ENCODE measurements at regions not wholly inside any gene's neighbourhood (a gene's known extent, or its start where the extent isn't known, plus 50 kb on each side); places are given as distances from the start of the nearest gene placed in this dataset.
A peak's percentile ranks its signal among the peaks of the same experiment; 100 is the strongest.

DNA sequence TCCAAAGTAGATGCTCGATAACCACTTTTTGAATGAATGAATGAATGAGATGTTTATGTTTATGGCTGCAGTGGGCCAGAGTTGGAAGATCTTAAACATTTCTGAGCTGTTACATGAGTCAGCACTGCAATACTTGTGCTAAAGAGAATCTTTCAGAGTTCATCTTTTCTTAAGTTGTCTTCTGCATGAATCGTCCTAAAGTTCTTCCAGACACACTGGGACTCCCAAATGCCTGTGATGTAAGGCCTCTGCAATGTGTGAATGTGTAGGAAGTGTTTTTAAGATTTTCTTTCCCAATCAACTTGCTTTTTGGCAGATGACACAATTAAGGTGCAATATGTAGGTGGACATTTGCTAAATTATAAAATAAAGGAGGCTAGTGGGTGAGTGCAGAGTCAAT is 50.3 kb upstream of the TRIM9 start:
- DNase-seq (ENCODE audit: low read depth): no peak

DNA sequence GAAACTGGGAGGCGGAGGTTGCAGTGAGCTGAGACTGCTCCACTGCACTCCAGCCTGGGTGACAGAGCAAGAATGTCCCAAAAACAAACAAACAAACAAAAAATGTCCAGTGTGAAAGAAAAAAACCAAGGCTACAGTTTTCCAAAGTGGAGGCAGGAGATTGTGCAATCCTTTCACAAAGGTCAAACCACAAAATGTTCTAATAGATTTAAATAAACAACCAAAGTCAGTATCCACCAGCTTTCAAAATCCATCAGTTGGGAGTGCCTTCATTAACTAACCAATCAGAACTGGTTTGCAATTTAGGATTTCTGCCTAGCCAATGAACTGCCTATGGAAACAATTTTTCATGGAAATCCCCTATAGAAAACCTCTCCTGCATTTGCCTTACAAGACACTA is 52.3 kb upstream of the TRIM9 start:
- DNase-seq (ENCODE audit: low read depth): peak; percentile 74

DNA sequence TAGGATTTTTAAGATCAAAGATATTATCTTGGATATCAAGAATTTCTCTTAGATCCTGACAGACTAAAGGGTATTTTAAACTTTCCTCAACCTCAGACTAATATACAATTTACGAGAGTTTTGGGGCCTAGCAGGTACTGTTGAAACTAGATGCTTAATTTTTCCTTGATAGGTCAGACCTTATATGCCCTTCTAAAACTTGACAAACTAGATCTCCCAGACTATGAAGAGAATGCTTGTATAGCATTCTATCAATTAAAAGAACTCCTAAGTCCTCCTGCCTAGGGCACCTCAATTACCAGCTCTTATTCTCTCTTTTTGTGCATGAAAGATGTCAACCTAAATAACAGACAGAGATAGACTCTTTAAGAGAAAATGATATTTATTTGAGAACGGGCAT is 60.4 kb upstream of the TRIM9 start:
- DNase-seq (ENCODE audit: low read depth): no peak

DNA sequence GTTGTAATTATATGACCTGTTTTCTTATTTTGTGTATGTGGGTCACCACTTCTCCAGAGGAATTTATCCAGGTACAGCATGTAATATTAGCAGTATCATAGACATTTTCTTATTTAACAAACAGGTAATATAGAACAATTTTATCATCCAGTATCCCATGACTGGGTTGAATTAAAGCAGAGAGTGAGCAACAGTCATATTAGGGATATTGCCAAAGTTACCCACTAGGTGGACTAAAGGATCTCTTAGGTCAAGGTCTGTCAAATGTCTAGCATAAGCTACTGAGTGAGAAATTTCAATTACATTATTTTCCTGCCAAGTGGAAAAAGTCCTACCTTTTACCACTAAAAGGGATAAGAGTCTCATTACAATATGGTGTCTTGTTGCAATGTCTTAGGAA is 62.1 kb upstream of the TRIM9 start:
- DNase-seq (ENCODE audit: low read depth): peak; percentile 64

DNA sequence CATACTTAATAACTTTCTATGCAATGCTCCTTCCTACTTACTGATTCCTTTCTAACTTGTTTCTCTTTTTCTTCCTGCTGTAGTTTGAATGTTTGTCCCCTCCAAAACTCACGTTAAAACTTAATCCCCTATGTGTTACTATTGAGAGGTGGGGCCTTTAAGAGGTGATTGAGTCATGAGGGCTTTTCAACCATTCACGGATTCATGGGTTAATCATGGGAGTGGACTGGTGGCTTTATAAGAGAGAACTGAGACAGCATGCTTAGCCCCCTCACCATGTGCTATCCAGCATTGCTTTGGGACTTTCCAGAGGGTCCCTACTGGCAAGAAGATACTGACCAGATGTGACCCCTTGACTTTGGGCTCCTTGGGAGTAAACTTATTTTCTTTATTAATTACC is 66.0 kb upstream of the TRIM9 start:
- DNase-seq (ENCODE audit: low read depth): no peak

DNA sequence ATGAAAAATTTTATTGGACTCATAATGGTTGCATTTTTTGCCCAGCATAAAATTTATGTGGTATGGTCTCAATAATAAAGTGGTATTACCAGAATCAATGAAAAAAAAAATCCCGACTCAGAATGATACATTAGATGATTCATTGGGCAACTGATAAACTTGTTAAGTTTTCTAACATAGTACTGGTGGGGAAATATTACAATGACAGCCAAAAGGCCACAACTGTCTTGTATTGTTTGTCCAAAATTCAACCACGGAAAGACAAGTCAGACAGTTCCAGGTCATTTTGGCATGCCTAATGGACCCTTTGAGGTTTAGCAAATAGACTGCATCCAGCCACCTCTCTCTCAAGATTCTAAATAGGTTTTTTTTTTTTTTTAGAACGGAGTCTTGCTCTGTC is 70.5 kb upstream of the TRIM9 start:
- no peak for DNase-seq (ENCODE audit: low read depth)

DNA sequence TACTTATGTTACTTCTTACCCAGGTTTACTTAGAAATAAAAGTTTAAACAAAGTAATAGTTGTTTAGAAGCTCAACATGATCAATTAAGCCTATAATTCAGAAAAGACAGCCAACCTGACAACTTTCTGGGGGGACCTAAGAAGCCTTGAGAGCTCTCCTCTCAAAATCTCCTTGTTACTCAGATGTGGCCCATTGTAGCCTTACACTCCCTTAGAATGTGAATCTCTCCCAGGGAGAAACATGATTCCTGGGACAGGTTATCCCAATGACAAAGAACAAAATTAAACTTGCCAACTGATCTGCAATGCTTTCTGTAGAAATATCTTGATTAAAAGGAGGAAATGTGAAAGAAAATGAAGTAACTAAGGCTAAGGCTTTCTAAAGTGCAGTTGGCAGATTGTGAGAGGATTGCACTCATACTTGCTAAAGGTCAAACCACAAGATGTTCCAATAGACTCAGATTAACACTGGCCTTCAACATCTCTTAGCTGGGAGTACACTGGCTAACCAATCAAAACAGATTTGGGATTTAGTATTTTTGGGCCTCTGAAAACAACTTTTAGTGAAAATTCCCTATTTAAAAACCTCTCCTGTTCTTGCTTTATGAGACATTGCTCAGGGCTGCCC is 72.3 kb upstream of the TMX1 start:
- peak; percentile 61 for DNase-seq (ENCODE audit: low read depth)

DNA sequence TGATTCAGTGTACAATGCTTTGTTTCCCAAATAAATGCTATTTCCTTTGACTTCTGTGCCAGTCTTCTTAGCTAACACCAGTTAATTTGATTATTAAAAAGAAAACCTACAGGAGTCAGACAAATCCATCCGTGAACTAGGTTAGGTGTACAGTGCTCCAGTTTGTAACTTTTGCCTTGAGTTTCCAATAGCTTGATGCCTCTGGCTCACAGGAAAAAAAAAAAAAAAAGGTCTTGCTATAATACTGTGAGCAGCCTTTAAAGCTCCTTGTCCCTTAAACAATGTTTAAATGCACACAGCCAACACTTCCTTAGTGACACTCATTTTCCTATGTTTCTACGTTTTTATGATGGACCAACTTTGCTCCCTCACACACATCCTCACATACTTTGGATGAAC is 71.8 kb upstream of the TMX1 start:
- DNase-seq (ENCODE audit: low read depth): peak; percentile 37

DNA sequence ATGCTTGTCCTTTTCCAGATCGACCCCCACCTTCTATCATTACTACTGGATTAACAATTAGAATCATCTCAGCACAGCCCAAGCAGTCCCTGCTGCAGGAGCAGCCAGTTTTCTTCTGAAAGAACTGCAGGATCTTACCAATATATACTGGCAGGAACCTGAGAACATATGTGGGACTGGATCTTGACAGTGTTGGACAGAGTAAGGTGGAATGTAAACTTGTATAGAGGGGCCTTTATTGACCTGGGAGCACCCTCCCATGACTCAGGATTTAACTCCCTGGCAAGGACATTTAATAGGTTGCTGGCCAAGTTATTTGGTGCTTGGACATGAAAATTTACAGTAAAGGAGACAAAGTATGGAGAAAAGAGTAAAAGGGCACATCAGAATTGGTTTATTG is 66.2 kb upstream of the TMX1 start:
- no peak for DNase-seq (ENCODE audit: low read depth)

DNA sequence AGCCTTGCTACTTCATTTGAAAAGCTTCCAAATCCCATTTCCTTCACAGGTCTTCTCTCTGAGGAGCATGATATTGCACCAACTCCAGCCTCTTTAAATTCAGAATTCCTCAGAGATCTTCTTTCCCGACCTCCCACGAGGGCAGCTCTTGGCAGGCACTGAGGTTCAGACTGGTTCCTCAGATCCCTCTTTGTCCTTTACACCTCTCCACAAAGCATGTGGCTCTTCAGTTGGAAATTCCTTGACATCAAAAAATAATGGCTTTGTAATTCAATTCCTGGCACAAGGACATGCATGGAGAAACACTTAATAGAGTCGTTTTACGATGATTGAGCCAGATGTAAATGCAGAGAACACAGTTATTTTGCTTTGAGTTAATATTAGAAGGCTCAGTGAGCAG is 63.2 kb upstream of the TMX1 start:
- DNase-seq (ENCODE audit: low read depth): peak; percentile 88

DNA sequence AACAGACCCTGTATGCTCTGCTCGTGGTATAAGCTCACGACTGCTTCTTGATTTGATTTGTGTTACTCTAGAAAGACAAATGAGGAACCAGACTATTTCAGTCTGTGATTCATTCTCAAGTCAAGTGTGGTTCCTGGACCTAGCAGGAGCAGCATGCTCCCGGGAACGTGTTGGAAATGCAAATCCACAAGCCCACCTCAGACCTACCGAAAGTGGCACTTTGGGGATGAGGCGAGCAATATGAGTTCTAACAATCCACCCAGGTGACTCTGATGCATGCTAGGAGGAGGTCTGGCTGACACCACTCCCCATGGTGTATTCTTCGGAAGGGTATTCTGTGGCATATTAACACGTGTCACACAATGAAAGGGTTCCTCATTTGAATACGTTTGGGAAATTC is 59.5 kb upstream of the TMX1 start:
- DNase-seq (ENCODE audit: low read depth): peak; percentile 73

DNA sequence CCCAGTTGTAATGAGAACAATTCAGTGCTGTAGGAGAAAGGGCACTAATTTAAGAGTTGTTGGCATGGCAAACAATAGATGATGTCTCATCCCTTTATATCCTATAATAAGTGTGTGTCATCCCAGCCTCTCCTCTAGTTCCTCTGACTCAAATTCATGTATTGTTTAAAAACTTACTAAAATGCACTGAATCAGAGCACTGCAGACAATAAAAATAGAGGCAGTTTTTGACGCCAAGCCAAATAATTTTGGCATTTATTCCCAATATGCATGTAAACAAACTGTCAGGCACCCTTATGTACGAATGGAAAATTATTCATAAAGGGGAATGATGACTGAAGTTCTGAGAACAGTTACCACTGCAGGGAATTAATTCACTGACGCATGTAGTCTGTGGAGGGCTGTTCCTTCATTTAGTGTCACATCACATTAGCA is 57.9 kb upstream of the TMX1 start:
- DNase-seq (ENCODE audit: low read depth): no peak

DNA sequence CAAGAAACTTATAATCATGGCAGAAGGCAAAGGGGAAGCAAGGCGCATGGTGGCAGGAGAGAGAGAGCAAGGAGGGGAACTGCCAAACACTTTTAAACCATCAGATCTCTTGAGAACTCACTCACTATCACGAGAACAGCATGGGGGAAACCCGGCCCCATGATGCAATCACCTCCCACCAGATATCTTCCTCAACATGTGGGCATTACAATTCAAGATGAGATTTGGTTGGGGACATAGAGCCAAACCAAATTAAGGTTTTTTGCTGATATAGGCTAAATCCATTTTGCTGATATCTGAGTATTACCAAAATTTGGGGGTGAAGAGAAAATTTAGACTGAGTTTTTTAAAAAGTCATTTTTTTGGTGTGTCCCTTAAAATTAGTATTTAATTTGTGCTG is 54.9 kb upstream of the TMX1 start:
- DNase-seq (ENCODE audit: low read depth): no peak

DNA sequence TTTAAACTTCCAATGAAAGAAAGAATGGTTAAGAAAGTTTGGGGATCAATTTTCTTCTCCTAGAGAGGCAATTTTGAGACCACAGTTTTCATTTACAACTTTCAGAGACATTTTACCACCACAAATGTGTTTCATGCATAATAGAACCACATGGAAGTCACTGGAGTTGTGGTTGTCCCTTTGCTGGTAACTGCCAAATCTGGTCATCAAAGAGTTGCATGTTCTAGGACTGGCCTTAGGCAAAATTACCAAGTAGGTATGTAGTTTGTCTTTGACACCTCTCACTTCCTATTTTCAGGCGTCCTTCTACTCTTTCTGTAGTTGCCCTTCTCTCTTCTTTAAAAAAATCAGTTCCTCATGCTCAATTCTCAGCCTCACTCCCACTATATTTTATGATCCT is 54.3 kb upstream of the TMX1 start:
- DNase-seq (ENCODE audit: low read depth): no peak

DNA sequence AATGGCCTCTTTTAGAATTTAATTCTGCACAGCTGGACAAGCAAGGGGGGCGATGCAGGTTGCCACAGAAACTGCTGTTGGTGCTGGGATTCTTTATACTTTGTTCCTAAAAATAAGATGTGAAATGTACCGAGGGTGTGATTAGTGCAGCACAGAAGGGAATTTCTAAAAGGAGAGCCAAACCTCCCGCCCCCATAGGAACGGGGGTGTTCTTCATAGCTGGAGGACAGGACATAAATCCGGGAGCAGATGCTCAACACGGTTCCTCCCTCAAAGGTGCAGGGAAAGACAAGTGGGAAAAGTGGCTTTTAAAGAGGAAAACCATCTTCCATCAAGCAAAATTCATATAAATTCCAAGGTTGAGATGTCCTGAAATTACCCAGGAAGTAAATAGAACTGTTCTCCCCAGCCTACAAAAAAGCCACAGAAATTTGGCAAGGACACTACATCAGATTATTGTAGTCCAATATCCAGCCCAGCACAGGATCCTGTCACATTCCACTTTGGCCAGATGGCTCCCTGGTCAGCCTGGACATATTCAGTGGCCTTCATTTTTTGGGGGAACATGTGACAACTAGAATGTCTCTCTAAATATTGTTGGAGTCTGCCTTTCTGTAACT is 51.4 kb upstream of the TMX1 start:
- no peak for DNase-seq (ENCODE audit: low read depth)

DNA sequence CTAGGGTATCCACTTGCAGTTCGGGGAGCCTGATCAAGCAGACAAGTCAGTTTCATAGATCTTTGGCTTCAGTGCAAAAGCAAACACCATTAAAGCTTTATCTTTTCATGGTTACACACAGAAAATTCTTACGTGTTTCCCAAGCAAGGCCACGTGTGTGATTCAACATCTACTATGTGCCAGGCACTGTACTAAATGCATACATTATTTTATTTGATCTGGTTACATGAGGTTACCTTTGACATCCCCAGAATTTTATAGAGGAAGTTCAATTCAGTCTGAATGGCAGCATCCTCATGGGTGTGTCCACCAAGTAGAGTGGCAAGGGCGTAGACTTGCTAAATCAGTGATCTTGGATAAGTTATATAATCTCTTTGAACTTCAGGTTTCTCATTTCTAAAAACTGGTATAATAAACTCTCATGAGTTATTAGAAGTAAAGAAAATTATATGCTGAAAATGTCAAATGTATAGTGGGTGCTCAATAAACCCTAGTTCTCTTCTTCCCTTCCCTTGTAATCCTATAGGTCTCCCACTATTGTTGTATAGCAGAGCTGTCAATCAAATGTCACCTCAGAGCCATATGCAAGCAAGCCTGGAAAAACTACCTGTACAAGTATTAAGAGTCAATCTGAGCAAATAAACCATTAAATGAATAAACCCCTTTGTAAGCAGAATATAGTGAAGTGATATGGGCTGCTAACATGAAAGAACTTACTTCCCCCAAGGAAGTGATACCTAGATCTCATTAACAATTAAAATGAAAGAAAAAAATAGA is 50.3 kb upstream of the TMX1 start:
- no peak for DNase-seq (ENCODE audit: low read depth)

Data from renal cortical epithelial cell (primary cell).